HL-60 (cell line): ENCODE measurements at regions not wholly inside any gene's neighbourhood (a gene's known extent, or its start where the extent isn't known, plus 50 kb on each side); places are given as distances from the start of the nearest gene placed in this dataset.
"Not testable (repeated sequence)": the region's sequence is repeated elsewhere in the genome, so short reads cannot be mapped to it uniquely, and the experiment has no call there.

Source experiments
- DNase-seq, 2 experiments: peaks; one replicate each; pipeline ENCODE4 v3.0.0-alpha.2; 2010 to 2020; ENCODE audit warnings: low read depth in 1 of 2, low spot score in 1 of 2
- H3K27ac ChIP-seq: fragments of 250-450 bp; sonication (Bioruptor Pico); replicated peaks from 2 replicates; pipeline ENCODE4 v1.5.1; 2020; ENCODE audit warnings: mild to moderate bottlenecking, moderate library complexity
- H3K27me3 ChIP-seq: fragments of 250-450 bp; sonication (Bioruptor Pico); 2 replicates; pipeline ENCODE4 v1.5.1; 2021; ENCODE audit warnings: mild to moderate bottlenecking, moderate library complexity; ENCODE audit not compliant: insufficient read depth, poor library complexity, severe bottlenecking
- H3K4me3 ChIP-seq: replicated peaks from 2 replicates; pipeline ENCODE4 v1.5.1; 2011; ENCODE audit warnings: mild to moderate bottlenecking, control low read depth, low read length; ENCODE audit not compliant: insufficient read depth
- GABPA ChIP-seq: IDR thresholded peaks from 2 replicates; pipeline ENCODE4 v1.6.1; 2012; ENCODE audit warnings: low read depth
- POLR2AphosphoS5 ChIP-seq: IDR thresholded peaks from 2 replicates; pipeline ENCODE4 v1.6.1; 2012; ENCODE audit warnings: low read depth
- SPI1 ChIP-seq: IDR thresholded peaks from 2 replicates; pipeline ENCODE4 v1.6.1; 2012; ENCODE audit warnings: low read depth, mild to moderate bottlenecking, borderline replicate concordance
- TF ChIP-seq, protein P1 (sequence below): IDR thresholded peaks from one replicate; pipeline ENCODE4 v1.5.1; 2011; ENCODE audit warnings: low read length, control low read depth, inconsistent platforms; ENCODE audit not compliant: insufficient read depth
- TF ChIP-seq, protein P2 (sequence below): IDR thresholded peaks from 2 replicates; pipeline ENCODE4 v1.6.1; 2012; ENCODE audit warnings: low read depth; ENCODE audit not compliant: insufficient replicate concordance

DNA sequence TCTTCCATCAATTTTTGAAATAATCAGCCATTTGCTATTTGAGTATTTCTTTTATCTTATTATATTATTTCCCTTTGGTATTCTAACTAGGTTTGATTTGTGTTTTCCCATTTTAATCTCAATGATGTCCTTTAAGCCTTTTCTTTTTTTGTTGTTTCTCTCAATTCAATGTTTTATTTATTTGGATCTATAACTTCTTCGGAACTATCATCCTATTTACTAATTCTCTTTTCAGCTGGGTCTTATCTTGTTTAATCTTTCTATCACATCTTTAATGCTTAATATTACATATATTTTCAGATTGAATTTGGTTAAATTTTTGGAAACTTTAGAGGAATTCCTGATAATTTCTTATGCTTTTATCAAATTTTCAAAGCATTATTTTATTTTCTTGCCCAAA is 448.3 kb downstream of the SOX11 start:
- no peaks in the 10 kb centered on the region for H3K27me3 ChIP-seq
- no peak for TF ChIP-seq SPI1
- no peak for TF ChIP-seq POLR2AphosphoS5
- no peak for TF ChIP-seq GABPA
- TF ChIP-seq, protein P1, sequence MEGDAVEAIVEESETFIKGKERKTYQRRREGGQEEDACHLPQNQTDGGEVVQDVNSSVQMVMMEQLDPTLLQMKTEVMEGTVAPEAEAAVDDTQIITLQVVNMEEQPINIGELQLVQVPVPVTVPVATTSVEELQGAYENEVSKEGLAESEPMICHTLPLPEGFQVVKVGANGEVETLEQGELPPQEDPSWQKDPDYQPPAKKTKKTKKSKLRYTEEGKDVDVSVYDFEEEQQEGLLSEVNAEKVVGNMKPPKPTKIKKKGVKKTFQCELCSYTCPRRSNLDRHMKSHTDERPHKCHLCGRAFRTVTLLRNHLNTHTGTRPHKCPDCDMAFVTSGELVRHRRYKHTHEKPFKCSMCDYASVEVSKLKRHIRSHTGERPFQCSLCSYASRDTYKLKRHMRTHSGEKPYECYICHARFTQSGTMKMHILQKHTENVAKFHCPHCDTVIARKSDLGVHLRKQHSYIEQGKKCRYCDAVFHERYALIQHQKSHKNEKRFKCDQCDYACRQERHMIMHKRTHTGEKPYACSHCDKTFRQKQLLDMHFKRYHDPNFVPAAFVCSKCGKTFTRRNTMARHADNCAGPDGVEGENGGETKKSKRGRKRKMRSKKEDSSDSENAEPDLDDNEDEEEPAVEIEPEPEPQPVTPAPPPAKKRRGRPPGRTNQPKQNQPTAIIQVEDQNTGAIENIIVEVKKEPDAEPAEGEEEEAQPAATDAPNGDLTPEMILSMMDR: no peak
- TF ChIP-seq, protein P2, sequence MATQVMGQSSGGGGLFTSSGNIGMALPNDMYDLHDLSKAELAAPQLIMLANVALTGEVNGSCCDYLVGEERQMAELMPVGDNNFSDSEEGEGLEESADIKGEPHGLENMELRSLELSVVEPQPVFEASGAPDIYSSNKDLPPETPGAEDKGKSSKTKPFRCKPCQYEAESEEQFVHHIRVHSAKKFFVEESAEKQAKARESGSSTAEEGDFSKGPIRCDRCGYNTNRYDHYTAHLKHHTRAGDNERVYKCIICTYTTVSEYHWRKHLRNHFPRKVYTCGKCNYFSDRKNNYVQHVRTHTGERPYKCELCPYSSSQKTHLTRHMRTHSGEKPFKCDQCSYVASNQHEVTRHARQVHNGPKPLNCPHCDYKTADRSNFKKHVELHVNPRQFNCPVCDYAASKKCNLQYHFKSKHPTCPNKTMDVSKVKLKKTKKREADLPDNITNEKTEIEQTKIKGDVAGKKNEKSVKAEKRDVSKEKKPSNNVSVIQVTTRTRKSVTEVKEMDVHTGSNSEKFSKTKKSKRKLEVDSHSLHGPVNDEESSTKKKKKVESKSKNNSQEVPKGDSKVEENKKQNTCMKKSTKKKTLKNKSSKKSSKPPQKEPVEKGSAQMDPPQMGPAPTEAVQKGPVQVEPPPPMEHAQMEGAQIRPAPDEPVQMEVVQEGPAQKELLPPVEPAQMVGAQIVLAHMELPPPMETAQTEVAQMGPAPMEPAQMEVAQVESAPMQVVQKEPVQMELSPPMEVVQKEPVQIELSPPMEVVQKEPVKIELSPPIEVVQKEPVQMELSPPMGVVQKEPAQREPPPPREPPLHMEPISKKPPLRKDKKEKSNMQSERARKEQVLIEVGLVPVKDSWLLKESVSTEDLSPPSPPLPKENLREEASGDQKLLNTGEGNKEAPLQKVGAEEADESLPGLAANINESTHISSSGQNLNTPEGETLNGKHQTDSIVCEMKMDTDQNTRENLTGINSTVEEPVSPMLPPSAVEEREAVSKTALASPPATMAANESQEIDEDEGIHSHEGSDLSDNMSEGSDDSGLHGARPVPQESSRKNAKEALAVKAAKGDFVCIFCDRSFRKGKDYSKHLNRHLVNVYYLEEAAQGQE: no peak
- H3K4me3 ChIP-seq: no peak overlapping the region
- H3K27ac ChIP-seq: no peak overlapping the region
- DNase-seq: no peak

DNA sequence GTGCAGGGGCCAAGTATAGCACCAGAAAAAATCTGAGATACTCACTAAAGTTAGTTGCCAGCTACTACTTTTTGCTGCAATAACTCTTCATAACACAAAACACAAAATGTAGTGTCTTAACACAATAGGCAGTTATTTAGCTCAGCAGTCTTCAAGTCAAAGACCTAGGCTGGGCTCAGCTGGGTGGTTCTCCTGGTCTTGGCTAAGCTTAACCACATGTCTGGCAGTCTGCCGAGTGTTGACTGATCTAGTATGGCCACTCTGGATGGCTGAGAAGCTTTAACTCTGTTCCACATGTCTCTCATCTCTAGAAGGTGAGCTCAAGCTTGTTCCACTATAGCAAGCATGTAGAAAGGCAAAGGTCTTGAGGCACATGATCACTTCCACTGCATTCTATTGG is 451.6 kb downstream of the SOX11 start:
- Histone ChIP-seq H3K27ac (no peak overlapping the region), H3K4me3 (no peak overlapping the region), H3K27me3 (no peaks in the 10 kb centered on the region)
- TF ChIP-seq SPI1: no peak
- no peak for TF ChIP-seq GABPA
- TF ChIP-seq, protein P1: no peak
- TF ChIP-seq POLR2AphosphoS5: no peak
- TF ChIP-seq, protein P2: no peak
- no peak for DNase-seq

DNA sequence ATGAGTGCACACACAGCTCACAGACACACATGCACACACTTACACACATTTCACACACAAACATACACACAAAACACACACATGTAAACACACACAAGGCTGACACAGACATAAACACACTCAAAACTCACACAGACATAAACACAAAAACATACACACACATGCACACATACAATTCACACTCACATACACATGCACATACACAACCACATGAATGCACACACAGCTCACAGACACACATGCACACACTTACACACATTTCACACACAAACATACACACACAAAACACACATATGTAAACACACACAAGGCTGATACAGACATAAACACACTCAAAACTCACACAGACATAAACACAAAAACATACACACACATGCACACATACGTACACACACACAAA is 455.0 kb downstream of the SOX11 start:
- not testable (repeated sequence) for H3K27ac ChIP-seq, H3K27me3 ChIP-seq, DNase-seq, H3K4me3 ChIP-seq

DNA sequence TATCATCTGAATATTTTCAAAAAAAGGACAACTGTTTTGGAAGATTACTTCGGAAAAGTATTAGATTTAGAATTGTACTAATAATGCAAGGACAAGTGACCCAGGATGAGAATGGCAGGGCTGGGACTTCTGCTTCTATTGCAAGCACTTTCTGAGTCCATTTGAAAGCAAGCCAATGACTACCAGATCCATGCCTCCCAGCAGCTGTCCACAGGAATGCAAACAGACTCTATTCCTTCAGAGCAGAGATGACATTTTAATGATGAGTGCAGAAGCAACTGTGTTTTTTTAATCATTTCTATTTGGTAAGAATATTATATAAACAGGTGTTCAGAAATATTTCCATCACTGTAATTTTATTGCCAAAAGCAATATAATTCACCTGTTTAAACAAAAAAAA is 456.7 kb downstream of the SOX11 start:
- no peak overlapping the region for H3K4me3 ChIP-seq
- no peak overlapping the region for H3K27ac ChIP-seq
- no peaks in the 10 kb centered on the region for H3K27me3 ChIP-seq
- DNase-seq: no peak
- TF ChIP-seq SPI1 (no peak), POLR2AphosphoS5 (no peak), GABPA (no peak)
- TF ChIP-seq, protein P1: no peak
- TF ChIP-seq, protein P2: no peak
